K562 (cell line): ENCODE measurements at regions not wholly inside any gene's neighbourhood (a gene's known extent, or its start where the extent isn't known, plus 50 kb on each side); places are given as distances from the start of the nearest gene placed in this dataset.
A peak's percentile ranks its signal among the peaks of the same experiment; 100 is the strongest.

Experiments used
- ADNP ChIP-seq: fragments of 200-800 bp; sonication (Bioruptor generic); IDR thresholded peaks from 2 replicates; pipeline ENCODE4 v1.6.1; 2016; ENCODE audit warnings: missing genetic modification characterization, missing compliant biosample characterization
- EGR1 ChIP-seq: fragments of 450-650 bp; conservative IDR thresholded peaks from 2 replicates; pipeline ENCODE4 v1.6.1; 2017; ENCODE audit warnings: mild to moderate bottlenecking
- L3MBTL2 ChIP-seq: fragments of 450-650 bp; IDR thresholded peaks from 2 replicates; pipeline ENCODE4 v1.6.1; 2016; ENCODE audit warnings: mild to moderate bottlenecking, moderate library complexity
- LCOR ChIP-seq: sonication (generic); formaldehyde crosslinking; IDR thresholded peaks from 2 replicates; pipeline ENCODE4 v1.8.0; 2022; ENCODE audit warnings: mild to moderate bottlenecking, missing genetic modification reagents
- MAFK ChIP-seq: IDR thresholded peaks from 2 replicates; pipeline ENCODE4 v1.6.1; 2011; ENCODE audit warnings: low read length, improper control_type of control experiment
- MECOM ChIP-seq: fragments of 250-450 bp; sonication (Bioruptor Pico); IDR thresholded peaks from 2 replicates; pipeline ENCODE4 v1.8.0; 2022; ENCODE audit warnings: inconsistent platforms
- NFE2L1 ChIP-seq: fragments of 450-650 bp; IDR thresholded peaks from 2 replicates; pipeline ENCODE4 v1.6.1; 2016; ENCODE audit warnings: missing genetic modification characterization, low read depth, mild to moderate bottlenecking, missing compliant biosample characterization, moderate library complexity, borderline replicate concordance
- RBM22 ChIP-seq: fragments of 200-400 bp; formaldehyde crosslinking; IDR thresholded peaks from 2 replicates; pipeline ENCODE4 v1.6.1; 2018; ENCODE audit warnings: low read length, low read depth; ENCODE audit not compliant: poor library complexity, severe bottlenecking
- ZNF408 ChIP-seq: fragments of 250-450 bp; sonication (Bioruptor Pico); IDR thresholded peaks from 2 replicates; pipeline ENCODE4 v1.4.0; 2020; ENCODE audit warnings: low read depth, mild to moderate bottlenecking, moderate library complexity
- ZNF583 ChIP-seq: fragments of 250-450 bp; sonication (Bioruptor Pico); IDR thresholded peaks from 2 replicates; pipeline ENCODE4 v1.4.0; 2020
- ZNF644 ChIP-seq: fragments of 200-800 bp; sonication (Bioruptor generic); IDR thresholded peaks from 2 replicates; pipeline ENCODE4 v1.6.1; 2016; ENCODE audit warnings: low read depth, missing genetic modification characterization, missing compliant biosample characterization
- TF ChIP-seq, protein P1 (sequence below): fragments of 200-800 bp; sonication (Bioruptor generic); IDR thresholded peaks from 2 replicates; pipeline ENCODE4 v1.6.1; 2017; ENCODE audit warnings: missing genetic modification characterization, missing compliant biosample characterization
- TF ChIP-seq, protein P2 (sequence below): fragments of 450-650 bp; IDR thresholded peaks from 2 replicates; pipeline ENCODE4 v1.6.1; 2014; ENCODE audit warnings: low read depth, mild to moderate bottlenecking, moderate library complexity, borderline replicate concordance
- TF ChIP-seq, protein P3 (sequence below): sonication (generic); formaldehyde crosslinking; IDR thresholded peaks from 2 replicates; pipeline ENCODE4 v1.8.0; 2023; ENCODE audit warnings: missing genetic modification reagents, mild to moderate bottlenecking, borderline replicate concordance
- TF ChIP-seq, protein P4 (sequence below): sonication (generic); formaldehyde crosslinking; IDR thresholded peaks from 2 replicates; pipeline ENCODE4 v1.8.0; 2022; ENCODE audit warnings: mild to moderate bottlenecking, missing genetic modification reagents
- TF ChIP-seq, protein P5 (sequence below): fragments of 450-650 bp; IDR thresholded peaks from 2 replicates; pipeline ENCODE4 v1.6.1; 2016
- TF ChIP-seq, protein P6 (sequence below), 2 experiments: fragments of 450-650 bp in 1 of 2; sonication (generic) in 1 of 2; formaldehyde crosslinking in 1 of 2; IDR thresholded peaks in 1 of 2; conservative IDR thresholded peaks in 1 of 2; 2 replicates each; pipeline versions ENCODE4 v1.6.1 to v1.8.1; 2016 to 2023; ENCODE audit warnings: mild to moderate bottlenecking in 2 of 2, moderate library complexity in 2 of 2, inconsistent platforms in 1 of 2, missing genetic modification reagents in 1 of 2

DNA sequence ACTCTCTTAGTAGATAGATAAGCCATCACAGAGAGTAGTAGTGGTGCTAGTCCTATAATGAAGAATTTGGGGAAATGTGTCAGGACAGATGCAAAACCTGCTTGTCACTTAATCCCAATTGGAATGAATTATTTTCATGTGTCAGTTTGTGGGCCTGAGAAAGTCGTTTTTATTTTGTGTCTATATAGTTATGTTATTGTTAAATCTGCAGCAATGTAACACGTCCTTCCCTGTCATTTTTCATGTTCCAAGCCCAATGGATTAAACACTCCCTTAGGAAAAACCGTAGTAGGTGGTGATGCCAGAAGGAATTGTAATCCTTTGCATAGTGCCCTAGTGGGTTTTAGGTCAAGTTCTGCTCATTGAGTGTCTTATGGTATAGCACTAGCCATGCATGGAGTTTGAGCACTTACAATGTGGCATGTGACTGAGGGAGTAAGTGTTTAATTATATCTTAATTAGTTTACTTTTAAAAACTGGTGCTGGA lies 105.9 kb upstream of the PRSS16 start (continued):
- TF ChIP-seq, protein P1, sequence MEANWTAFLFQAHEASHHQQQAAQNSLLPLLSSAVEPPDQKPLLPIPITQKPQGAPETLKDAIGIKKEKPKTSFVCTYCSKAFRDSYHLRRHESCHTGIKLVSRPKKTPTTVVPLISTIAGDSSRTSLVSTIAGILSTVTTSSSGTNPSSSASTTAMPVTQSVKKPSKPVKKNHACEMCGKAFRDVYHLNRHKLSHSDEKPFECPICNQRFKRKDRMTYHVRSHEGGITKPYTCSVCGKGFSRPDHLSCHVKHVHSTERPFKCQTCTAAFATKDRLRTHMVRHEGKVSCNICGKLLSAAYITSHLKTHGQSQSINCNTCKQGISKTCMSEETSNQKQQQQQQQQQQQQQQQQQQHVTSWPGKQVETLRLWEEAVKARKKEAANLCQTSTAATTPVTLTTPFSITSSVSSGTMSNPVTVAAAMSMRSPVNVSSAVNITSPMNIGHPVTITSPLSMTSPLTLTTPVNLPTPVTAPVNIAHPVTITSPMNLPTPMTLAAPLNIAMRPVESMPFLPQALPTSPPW (CRISPR knock-in tag), result no peak
- TF ChIP-seq ZNF408 (CRISPR knock-in tag) (no peak), NFE2L1 (tag) (no peak), LCOR (CRISPR knock-in tag) (peak; percentile 53; the same call in 1 of the 2 replicates), MECOM (no peak), EGR1 (no peak), ADNP (tag) (no peak), MAFK (no peak), ZNF583 (CRISPR knock-in tag) (no peak), ZNF644 (tag) (no peak), RBM22 (peak; percentile 76), L3MBTL2 (no peak)
- TF ChIP-seq, protein P2, sequence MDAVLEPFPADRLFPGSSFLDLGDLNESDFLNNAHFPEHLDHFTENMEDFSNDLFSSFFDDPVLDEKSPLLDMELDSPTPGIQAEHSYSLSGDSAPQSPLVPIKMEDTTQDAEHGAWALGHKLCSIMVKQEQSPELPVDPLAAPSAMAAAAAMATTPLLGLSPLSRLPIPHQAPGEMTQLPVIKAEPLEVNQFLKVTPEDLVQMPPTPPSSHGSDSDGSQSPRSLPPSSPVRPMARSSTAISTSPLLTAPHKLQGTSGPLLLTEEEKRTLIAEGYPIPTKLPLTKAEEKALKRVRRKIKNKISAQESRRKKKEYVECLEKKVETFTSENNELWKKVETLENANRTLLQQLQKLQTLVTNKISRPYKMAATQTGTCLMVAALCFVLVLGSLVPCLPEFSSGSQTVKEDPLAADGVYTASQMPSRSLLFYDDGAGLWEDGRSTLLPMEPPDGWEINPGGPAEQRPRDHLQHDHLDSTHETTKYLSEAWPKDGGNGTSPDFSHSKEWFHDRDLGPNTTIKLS, result no peak
- TF ChIP-seq, protein P3, sequence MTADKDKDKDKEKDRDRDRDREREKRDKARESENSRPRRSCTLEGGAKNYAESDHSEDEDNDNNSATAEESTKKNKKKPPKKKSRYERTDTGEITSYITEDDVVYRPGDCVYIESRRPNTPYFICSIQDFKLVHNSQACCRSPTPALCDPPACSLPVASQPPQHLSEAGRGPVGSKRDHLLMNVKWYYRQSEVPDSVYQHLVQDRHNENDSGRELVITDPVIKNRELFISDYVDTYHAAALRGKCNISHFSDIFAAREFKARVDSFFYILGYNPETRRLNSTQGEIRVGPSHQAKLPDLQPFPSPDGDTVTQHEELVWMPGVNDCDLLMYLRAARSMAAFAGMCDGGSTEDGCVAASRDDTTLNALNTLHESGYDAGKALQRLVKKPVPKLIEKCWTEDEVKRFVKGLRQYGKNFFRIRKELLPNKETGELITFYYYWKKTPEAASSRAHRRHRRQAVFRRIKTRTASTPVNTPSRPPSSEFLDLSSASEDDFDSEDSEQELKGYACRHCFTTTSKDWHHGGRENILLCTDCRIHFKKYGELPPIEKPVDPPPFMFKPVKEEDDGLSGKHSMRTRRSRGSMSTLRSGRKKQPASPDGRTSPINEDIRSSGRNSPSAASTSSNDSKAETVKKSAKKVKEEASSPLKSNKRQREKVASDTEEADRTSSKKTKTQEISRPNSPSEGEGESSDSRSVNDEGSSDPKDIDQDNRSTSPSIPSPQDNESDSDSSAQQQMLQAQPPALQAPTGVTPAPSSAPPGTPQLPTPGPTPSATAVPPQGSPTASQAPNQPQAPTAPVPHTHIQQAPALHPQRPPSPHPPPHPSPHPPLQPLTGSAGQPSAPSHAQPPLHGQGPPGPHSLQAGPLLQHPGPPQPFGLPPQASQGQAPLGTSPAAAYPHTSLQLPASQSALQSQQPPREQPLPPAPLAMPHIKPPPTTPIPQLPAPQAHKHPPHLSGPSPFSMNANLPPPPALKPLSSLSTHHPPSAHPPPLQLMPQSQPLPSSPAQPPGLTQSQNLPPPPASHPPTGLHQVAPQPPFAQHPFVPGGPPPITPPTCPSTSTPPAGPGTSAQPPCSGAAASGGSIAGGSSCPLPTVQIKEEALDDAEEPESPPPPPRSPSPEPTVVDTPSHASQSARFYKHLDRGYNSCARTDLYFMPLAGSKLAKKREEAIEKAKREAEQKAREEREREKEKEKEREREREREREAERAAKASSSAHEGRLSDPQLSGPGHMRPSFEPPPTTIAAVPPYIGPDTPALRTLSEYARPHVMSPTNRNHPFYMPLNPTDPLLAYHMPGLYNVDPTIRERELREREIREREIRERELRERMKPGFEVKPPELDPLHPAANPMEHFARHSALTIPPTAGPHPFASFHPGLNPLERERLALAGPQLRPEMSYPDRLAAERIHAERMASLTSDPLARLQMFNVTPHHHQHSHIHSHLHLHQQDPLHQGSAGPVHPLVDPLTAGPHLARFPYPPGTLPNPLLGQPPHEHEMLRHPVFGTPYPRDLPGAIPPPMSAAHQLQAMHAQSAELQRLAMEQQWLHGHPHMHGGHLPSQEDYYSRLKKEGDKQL (CRISPR knock-in tag), result 0 out of 2 replicates have a peak, but pooled peaks have one; percentile 87
- TF ChIP-seq, protein P4, sequence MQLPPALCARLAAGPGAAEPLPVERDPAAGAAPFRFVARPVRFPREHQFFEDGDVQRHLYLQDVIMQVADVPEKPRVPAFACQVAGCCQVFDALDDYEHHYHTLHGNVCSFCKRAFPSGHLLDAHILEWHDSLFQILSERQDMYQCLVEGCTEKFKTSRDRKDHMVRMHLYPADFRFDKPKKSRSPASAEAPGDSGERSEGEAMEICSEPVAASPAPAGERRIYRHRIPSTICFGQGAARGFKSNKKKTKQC (CRISPR knock-in tag), result no peak
- TF ChIP-seq, protein P5, sequence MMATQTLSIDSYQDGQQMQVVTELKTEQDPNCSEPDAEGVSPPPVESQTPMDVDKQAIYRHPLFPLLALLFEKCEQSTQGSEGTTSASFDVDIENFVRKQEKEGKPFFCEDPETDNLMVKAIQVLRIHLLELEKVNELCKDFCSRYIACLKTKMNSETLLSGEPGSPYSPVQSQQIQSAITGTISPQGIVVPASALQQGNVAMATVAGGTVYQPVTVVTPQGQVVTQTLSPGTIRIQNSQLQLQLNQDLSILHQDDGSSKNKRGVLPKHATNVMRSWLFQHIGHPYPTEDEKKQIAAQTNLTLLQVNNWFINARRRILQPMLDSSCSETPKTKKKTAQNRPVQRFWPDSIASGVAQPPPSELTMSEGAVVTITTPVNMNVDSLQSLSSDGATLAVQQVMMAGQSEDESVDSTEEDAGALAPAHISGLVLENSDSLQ, result peak; percentile 24
- TF ChIP-seq, protein P6, sequence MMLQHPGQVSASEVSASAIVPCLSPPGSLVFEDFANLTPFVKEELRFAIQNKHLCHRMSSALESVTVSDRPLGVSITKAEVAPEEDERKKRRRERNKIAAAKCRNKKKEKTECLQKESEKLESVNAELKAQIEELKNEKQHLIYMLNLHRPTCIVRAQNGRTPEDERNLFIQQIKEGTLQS (IDR thresholded peaks at IDR 0.05), result no peak
- TF ChIP-seq, protein P6 (CRISPR knock-in tag; conservative IDR thresholded peaks at IDR 0.05), result peak; percentile 68; the same call in 1 of the 2 replicates
